Liver (tissue), 3 donors: ENCODE measurements at regions not wholly inside any gene's neighbourhood (a gene's known extent, or its start where the extent isn't known, plus 50 kb on each side); places are given as distances from the start of the nearest gene placed in this dataset.

Source experiments
- EGR1 ChIP-seq, 2 donors: IDR thresholded peaks; 2 replicates each; pipeline ENCODE4 v1.6.1; 2016 to 2018; ENCODE audit warnings: antibody characterized with exemption in 2 of 2, low read depth in 2 of 2
- JUND ChIP-seq, 2 donors: IDR thresholded peaks; 2 replicates each; pipeline ENCODE4 v1.6.1; 2016; ENCODE audit warnings: antibody characterized with exemption in 2 of 2
- RAD21 ChIP-seq, 2 donors: IDR thresholded peaks; 2 replicates each; pipeline ENCODE4 v1.6.1; 2016; ENCODE audit warnings: antibody characterized with exemption in 2 of 2, mild to moderate bottlenecking in 2 of 2
- TAF1 ChIP-seq: conservative IDR thresholded peaks from 2 replicates; pipeline ENCODE4 v1.6.1; 2016; ENCODE audit warnings: antibody characterized with exemption, mild to moderate bottlenecking
- YY1 ChIP-seq: IDR thresholded peaks from 2 replicates; pipeline ENCODE4 v1.6.1; 2016; ENCODE audit warnings: antibody characterized with exemption, mild to moderate bottlenecking
- TF ChIP-seq, protein P1 (sequence below): fragments of 150-350 bp; IDR thresholded peaks from 2 replicates; pipeline ENCODE4 v1.5.1; 2017; ENCODE audit warnings: improper control_type of control experiment, low read depth, low read length; ENCODE audit not compliant: missing input control
- TF ChIP-seq, protein P2 (sequence below): IDR thresholded peaks from 2 replicates; pipeline ENCODE4 v1.6.1; 2016; ENCODE audit warnings: antibody characterized with exemption, mild to moderate bottlenecking
- donor health status: healthy.
- donor health status: healthy.

DNA sequence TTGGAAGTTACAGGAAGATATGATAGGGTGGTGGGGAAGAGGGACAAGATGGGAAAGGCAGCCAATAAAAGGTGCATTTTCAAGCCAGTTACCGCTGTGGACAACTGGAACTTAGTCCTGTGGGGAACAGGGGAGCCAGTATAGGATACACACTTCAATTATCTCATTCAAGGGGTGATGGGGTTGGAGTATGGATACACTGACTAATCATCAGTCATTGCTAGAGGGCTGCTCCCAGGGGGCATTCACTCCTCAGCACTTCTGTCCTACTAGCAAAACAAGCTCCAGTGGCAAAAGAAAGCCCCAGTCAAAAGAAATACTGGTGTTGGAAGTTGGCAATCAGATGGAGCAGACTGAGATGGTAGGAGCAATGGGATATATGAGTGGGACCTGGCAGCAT is 183.4 kb upstream of the GADL1 start:
- TF ChIP-seq, protein P1, sequence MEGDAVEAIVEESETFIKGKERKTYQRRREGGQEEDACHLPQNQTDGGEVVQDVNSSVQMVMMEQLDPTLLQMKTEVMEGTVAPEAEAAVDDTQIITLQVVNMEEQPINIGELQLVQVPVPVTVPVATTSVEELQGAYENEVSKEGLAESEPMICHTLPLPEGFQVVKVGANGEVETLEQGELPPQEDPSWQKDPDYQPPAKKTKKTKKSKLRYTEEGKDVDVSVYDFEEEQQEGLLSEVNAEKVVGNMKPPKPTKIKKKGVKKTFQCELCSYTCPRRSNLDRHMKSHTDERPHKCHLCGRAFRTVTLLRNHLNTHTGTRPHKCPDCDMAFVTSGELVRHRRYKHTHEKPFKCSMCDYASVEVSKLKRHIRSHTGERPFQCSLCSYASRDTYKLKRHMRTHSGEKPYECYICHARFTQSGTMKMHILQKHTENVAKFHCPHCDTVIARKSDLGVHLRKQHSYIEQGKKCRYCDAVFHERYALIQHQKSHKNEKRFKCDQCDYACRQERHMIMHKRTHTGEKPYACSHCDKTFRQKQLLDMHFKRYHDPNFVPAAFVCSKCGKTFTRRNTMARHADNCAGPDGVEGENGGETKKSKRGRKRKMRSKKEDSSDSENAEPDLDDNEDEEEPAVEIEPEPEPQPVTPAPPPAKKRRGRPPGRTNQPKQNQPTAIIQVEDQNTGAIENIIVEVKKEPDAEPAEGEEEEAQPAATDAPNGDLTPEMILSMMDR, result no peak
- TF ChIP-seq YY1 (no peak), JUND (IDR thresholded peaks at IDR 0.05) (no peak), TAF1 (no peak), RAD21 (IDR thresholded peaks at IDR 0.05) (no peak), EGR1 (IDR thresholded peaks at IDR 0.05; ENCODE audit: low read depth in 2 of 2) (no peak)
- TF ChIP-seq, protein P2, sequence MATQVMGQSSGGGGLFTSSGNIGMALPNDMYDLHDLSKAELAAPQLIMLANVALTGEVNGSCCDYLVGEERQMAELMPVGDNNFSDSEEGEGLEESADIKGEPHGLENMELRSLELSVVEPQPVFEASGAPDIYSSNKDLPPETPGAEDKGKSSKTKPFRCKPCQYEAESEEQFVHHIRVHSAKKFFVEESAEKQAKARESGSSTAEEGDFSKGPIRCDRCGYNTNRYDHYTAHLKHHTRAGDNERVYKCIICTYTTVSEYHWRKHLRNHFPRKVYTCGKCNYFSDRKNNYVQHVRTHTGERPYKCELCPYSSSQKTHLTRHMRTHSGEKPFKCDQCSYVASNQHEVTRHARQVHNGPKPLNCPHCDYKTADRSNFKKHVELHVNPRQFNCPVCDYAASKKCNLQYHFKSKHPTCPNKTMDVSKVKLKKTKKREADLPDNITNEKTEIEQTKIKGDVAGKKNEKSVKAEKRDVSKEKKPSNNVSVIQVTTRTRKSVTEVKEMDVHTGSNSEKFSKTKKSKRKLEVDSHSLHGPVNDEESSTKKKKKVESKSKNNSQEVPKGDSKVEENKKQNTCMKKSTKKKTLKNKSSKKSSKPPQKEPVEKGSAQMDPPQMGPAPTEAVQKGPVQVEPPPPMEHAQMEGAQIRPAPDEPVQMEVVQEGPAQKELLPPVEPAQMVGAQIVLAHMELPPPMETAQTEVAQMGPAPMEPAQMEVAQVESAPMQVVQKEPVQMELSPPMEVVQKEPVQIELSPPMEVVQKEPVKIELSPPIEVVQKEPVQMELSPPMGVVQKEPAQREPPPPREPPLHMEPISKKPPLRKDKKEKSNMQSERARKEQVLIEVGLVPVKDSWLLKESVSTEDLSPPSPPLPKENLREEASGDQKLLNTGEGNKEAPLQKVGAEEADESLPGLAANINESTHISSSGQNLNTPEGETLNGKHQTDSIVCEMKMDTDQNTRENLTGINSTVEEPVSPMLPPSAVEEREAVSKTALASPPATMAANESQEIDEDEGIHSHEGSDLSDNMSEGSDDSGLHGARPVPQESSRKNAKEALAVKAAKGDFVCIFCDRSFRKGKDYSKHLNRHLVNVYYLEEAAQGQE, result no peak
